ENCODE measurements at regions not wholly inside any gene's neighbourhood (a gene's known extent, or its start where the extent isn't known, plus 50 kb on each side); places are given as distances from the start of the nearest gene placed in this dataset.
"Not testable (repeated sequence)": the region's sequence is repeated elsewhere in the genome, so short reads cannot be mapped to it uniquely, and the experiment has no call there.

DNA sequence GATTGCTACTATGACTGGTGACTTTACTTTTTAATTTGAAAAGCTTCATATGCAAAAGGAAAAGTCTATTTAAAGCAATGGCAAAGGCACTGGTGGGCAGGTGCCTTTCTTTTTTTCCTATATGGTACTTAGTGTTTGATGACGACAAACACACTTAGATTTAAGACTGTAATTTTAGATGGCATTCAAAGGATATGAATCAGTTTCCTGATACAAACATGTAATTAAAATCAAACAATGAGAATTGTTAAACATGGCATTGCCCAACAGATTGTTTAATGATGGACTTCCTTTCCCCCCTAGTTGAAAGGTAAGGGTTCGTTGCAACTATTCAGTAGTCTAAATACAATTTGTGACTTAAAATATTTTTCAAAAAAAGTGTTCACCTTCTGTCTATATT lies 106.5 kb upstream of the SEMA3C start:
- no peak for DNase-seq

GRCh38 chr7:81014908-81015307 lies 96.1 kb upstream of the SEMA3C start:
- no peak for DNase-seq

DNA sequence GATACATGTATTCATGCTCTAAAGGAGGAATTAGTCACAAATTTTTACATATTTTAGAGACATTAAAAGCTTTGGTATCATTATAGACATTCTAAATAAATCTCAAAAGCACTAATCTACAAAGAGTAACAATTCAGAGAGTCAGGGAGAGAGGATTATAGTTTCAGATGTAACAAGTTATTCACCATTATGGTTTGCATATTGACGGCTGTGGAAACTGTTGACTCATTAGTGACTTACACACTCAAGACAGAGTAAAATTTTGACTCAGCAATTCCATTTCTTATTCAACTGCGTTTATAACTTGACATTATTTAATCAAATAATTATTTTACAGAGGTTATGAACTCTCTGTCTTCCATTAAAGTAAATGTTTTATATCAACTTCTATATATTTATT lies 95.4 kb upstream of the SEMA3C start:
- DNase-seq, result no peak

GRCh38 chr7:81013083-81013817 lies 94.4 kb upstream of the SEMA3C start:
- no peak for DNase-seq

DNA sequence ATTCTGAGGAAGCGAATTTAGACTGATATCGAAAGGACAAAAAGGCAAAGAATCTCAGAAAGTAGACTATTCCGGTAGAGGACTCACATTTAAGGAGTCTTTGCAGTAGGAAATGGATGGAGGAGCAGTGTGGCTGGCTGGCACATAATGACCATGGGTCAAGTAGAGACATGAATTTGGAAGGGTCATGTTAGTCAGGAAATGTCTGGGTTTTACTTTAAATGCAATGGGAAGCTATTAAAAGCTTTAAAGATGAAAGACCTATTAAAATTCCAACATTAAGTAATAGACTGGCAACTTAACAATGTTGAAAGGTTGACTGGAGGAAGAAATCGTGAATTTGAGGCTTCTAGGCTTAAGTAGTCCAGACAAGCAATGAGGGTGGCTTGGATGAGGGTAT lies 90.0 kb upstream of the SEMA3C start:
- no peak for DNase-seq

- no peak for DNase-seq
These were observed 88.2 kb upstream of the SEMA3C start for GRCh38 chr7:81007051-81007450.

- DNase-seq, result no peak
These were observed 86.4 kb upstream of the SEMA3C start for GRCh38 chr7:81005254-81005653.

DNA sequence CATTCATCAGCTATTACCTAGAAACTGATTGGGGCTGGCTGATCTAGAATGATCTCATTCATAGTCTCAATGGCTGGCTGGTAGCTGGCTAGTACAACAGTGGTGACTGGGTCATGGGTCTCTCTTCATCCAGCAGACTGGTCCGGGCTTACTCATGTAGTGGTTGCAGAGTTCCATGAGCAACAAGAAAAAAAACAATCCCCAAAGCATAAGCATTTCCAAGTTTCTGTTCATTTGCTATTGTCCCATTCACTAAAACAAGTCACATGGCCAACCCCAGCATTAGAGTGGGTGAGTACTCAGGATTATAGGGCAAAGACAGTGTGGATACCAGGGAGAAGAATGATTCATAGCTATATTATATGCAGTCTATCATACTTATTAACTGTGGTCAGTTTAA lies 85.2 kb upstream of the SEMA3C start:
- no peak for DNase-seq

- no peak for DNase-seq
These were observed 84.5 kb upstream of the SEMA3C start for GRCh38 chr7:81003326-81003725.

DNA sequence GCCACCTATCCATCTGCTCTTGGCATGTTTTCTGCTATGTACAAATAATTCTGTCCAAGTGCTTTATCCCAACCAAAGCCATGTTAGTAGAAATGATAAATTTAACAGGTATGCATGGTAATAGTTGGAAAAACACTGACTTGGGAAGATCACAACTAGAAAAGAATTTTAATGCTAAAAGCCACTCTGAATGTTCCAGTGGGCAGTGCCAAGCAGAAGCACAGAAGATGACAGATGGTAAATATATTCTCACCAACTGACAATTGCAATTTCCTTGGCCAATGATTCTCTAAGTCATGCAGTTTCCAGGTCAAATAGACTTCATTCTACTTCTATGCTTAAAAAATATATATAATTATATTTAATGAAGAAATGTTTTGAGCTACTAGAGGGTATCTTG lies 83.6 kb upstream of the SEMA3C start:
- no peak for DNase-seq

DNA sequence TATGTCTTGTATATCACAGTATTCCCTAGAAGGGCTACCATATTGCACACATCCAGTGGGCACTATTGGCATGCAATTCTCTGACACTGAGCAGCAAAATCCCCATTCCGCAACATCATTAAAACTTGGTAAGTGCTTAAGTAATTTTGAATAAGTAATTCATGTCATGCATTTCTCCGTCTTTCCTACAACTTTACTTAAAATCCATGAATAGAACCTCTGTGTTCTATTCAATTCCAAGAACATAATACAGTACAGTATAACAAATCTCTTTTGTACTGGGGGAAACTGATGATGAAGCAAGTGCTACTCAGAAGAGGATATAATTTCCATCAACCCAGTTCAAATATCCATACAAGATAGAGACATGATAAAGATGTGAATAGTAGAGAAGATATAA lies 80.9 kb upstream of the SEMA3C start:
- DNase-seq, result no peak

DNA sequence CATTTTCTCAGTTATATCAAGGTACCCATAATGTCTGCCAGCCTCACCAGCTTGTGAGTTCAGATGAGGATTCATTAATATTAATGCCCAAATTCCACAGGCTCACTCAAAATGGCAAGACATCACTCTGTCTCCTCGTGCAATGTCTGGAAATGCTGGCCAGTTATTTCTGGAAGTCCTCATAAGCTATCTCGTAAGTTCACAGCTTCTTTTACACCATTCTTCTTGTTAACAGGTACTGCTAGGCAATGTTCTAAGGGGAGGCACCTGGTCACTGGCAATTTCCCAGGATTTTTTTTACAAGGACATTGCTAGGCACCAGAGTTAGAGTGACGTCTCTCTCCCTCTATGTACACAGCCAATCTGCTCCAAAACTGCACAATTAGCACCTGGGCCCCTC lies 80.2 kb upstream of the SEMA3C start:
- no peak for DNase-seq

DNA sequence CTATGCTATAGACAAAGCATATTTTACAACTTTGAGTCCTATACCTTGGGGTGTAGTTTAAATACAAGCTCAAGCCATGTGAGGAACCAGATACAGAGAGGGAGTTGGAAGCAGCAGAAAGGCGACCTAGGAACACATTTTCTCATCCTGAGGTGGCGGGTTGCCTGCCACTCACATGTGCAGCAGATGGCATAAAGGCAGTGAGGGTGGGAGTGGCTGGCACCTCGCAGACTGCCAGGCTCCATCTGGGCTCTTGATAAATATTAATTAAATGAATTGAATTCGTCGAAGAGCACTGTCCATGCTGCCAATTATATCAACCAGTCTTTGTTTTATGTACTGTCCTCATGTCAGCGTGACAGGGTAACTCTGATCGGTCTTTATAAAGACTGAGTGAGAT lies 79.0 kb upstream of the SEMA3C start:
- no peak for DNase-seq

- not testable (repeated sequence) for DNase-seq
These were observed 77.4 kb upstream of the SEMA3C start for GRCh38 chr7:80996236-80996635.

- no peak for DNase-seq
These were observed 72.8 kb upstream of the SEMA3C start for GRCh38 chr7:80991654-80992053.

- DNase-seq, result no peak
These were observed 65.8 kb upstream of the SEMA3C start for GRCh38 chr7:80984619-80985018.

DNA sequence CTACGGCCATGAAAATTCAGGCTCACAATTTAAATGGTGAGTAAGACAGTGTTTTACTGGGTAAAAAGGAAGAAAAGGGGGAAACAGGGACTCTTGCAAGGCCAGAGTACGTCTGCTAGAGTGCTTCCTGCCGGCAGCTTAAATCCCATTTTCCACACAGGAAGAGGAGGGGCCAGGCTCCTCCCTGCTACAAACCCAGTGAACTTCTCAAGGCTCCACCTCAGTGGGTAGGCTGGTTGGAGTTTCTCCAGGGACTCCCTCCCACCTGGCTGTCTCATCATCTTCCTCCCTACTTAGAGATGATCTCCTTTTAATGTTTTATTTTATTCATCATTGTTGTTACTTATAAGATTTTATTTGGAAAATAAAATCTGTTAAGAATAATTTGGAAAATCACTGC lies 62.6 kb upstream of the SEMA3C start:
- DNase-seq, result no peak

GRCh38 chr7:80977751-80978150 lies 58.9 kb upstream of the SEMA3C start:
- DNase-seq, result no peak

- DNase-seq, result no peak
These were observed 55.8 kb upstream of the SEMA3C start for GRCh38 chr7:80974396-80975358.

DNA sequence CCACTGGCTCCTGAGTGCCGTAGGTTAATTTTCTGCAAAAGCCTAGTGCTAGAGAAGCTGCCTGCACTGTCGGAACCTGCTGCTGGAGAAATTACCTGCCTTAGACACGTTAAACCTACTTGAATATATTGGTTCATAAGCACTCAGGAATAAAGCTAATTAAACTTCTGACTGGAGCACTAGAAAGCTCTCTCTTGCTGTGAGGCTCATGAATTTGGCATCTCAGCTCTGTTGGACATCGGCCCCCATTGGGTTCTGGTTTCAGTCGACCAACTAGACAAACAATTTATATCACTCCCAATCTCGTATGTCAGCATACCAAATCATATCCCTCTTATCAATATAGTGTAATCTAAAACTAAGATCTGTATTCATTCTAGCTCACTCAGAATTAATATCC lies 52.4 kb upstream of the SEMA3C start:
- DNase-seq, result no peak

Data from activated gamma-delta T cell (primary cell).